Loucy (cell line): ENCODE measurements at regions not wholly inside any gene's neighbourhood (a gene's known extent, or its start where the extent isn't known, plus 50 kb on each side); places are given as distances from the start of the nearest gene placed in this dataset.

Experiments
- EZH2phosphoT487 ChIP-seq: fragments of 200-600 bp; IDR thresholded peaks from 2 replicates; pipeline ENCODE4 v1.6.1; 2018; ENCODE audit warnings: antibody characterized with exemption, mild to moderate bottlenecking, moderate library complexity, borderline replicate concordance
- TF ChIP-seq, protein P1 (sequence below): fragments of 200-600 bp; sonication (generic); conservative IDR thresholded peaks from 2 replicates; pipeline ENCODE4 v1.5.1; 2014; ENCODE audit warnings: mild to moderate bottlenecking, antibody characterized with exemption, low read length

DNA sequence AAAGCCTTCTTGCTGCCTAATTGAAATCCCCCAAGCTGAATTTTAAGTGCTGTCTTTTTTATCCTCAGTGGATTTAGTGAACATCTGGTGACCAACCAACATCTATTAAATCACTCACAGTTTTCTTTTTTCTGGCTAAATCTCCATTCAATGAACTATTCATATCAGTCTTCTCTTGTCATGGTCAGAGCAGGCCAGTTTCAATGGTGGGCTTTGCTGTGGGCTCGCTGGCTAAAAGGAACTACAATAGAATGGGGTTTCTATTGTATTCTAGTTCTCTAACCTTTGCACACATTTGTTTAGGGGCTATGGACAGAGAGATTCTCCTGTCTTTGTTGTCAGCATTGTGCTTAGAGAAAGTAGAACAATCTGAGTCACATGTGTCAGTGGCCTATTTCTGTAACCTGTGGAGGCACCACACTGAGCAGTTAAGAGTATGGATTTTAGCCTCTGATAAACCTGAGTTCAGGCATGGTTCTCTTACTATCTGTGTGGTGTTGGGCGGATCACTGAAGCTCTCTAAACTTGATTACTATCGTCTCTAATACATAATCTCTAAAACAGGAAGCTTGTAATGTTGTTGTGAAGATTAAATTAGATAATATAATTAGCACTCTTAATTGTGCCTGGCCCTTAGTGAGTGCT is 94.2 kb upstream of the CADM1 start:
- TF ChIP-seq, protein P1, sequence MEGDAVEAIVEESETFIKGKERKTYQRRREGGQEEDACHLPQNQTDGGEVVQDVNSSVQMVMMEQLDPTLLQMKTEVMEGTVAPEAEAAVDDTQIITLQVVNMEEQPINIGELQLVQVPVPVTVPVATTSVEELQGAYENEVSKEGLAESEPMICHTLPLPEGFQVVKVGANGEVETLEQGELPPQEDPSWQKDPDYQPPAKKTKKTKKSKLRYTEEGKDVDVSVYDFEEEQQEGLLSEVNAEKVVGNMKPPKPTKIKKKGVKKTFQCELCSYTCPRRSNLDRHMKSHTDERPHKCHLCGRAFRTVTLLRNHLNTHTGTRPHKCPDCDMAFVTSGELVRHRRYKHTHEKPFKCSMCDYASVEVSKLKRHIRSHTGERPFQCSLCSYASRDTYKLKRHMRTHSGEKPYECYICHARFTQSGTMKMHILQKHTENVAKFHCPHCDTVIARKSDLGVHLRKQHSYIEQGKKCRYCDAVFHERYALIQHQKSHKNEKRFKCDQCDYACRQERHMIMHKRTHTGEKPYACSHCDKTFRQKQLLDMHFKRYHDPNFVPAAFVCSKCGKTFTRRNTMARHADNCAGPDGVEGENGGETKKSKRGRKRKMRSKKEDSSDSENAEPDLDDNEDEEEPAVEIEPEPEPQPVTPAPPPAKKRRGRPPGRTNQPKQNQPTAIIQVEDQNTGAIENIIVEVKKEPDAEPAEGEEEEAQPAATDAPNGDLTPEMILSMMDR, result no peak
- TF ChIP-seq EZH2phosphoT487, result no peak
